GM21737 (cell line): ENCODE measurements at regions not wholly inside any gene's neighbourhood (a gene's known extent, or its start where the extent isn't known, plus 50 kb on each side); places are given as distances from the start of the nearest gene placed in this dataset.
"Not testable (repeated sequence)": the region's sequence is repeated elsewhere in the genome, so short reads cannot be mapped to it uniquely, and the experiment has no call there.

Experiments used
- ATAC-seq: cut with Tn5 transposase; IDR thresholded peaks from one replicate; pipeline ENCODE4 v1.9.1; 2021; ENCODE audit warnings: mild to moderate bottlenecking, moderate library complexity; ENCODE audit not compliant: unreplicated experiment

DNA sequence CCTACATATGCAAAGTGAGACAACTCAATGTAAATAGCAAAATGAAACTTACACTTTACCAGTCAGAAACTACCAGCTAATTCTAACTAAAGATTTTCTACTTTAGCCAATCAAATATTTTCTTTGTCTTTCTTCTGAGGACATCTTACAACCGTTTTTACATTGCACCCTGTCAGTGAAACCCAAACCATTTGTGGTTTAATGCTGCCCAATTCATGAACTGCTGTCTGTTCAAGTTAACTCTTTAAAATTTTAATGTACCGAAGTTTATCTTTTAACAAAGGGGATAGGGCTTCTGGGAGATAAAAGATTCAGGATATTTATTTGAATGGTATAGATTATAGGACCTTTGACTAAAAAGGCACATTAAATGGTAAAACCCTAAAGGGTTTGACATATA lies 121.3 kb upstream of the HDDC2 start:
- no peak for ATAC-seq

DNA sequence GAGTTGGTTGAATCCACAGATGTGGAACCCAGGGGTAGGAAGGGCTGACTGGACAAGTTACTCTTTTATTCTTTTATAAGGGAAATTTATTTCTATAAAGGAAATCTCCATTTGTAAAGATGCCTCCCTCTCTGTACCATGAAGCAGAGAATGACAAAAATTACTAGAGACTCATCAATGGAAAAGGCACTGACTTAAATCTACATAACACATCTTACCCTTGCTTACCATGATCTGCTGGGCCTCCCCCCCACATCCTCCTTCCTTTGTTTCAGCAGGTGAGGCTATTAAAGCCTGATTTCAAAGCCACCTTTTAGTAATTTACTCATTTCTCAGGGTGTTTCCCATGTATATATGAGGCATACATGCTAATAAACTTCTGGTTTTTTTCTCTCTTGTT lies 130.2 kb upstream of the HDDC2 start:
- no peak for ATAC-seq

DNA sequence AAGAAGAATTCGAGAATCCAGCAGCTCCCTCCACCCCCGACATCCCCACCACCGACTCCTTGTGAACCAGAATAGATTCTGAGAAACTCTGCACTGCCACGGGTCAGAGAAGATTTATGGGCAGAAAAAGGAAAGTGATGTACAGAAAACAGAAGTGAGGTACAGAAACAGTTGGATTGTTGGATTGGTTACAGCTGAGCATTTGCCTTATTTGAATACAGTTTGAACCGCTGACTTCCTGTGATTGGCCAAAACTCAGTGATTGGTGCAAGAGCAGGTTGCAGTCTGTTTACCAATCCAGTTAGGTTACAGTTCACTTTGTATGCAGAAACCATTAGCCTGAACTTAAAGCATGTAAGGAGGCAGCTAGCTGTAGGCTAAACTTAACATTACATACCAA lies 131.2 kb upstream of the HDDC2 start:
- ATAC-seq: no peak

DNA sequence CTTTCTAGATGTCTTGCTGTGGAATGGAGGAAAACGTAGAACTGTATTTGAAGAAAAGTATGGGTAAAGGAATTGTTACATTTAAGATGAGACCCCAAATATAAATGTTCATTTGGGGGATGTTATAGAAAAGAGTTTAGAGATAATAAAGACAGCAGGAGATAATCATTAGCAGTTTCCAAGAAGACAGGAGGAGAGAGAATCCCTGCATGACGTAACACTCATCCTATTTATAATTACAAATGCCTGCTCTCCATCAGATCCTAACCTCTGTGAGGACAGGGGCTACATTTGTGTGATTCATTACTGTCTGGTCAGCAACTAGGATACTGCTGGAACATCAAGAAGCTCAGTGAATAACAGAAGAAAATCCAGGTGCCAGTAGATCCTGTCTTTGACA lies 133.0 kb upstream of the HDDC2 start:
- ATAC-seq: no peak

DNA sequence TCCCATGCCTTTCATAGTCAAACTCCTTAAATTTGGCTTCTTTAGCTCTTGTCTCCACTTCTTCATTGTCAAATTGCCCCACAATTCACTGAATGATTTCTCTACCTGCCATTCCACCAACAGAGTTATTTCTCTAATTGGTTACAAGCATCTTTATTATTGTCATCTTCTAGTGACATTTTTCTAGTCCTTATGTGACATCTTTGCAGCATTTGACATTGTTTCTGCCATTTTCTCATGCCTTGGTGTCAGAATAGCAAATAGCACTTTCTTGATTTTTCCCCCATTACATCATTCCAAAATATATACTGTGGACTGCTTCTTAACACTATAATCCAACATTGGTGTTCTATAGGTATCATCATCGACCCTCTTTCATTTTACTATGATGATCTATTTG lies 137.7 kb upstream of the HDDC2 start:
- ATAC-seq: no peak

DNA sequence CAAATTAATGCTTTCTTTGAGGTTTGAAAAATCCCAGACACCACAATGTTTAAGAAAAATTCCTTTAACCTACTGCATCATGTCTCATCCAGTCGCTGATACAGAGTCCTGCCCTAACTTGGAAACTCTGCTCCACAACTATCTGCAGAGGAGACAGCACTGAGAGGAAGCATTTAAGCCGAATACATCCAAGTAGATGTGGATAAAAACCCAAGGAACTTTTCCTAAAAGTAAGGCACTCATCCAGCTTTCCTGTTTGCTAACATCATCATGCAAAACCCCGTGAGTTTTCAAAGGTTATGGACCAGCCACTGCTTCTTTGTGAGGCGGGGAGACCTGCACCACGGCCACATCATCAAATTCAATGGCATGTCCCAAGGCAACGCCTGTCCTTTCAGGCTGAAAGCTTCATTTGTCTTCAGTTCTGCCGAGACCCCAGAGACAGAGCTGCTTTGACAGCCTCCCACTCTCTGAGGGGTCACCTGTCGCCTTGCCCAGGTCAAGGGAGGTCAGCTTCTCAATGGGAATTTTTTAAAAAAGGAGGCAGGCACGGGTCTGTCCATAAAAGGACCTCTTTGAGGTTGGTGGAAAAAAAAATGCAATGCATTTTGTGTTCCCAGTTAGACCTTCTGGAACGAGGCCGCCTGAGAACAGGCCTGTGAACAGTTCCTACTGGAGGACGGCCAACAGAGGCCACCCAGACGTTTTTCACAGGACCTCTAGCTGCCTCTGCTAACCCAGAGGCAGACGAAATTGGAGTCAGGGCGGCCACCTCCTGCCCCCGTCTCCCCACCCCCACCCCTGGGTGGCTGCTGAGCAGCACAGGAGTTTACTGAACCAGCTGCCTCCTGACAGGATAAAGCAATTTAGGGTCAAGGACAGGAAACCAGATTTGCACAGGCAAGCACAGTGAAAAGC lies 142.5 kb upstream of the HDDC2 start:
- no peak for ATAC-seq

DNA sequence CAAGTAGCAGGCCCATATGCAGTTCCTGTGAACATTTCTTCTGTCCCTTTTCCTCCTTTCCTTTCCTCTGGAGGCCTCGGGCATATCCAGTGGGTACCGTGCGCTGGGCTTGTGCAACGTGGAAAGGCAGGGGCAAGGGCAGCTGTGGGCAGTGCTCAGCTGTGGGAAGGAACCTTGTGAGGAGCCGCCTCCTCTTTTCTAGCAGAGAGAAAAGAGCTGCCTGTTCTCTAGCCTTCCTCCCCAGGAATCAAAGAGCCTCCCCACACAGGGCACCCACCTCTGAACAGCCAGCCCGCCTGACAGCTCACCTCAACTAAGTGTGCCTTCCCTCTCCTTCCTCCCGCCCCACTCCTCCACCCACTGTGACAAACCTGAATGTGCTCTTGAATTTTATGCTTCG lies 143.3 kb upstream of the HDDC2 start:
- ATAC-seq: no peak

DNA sequence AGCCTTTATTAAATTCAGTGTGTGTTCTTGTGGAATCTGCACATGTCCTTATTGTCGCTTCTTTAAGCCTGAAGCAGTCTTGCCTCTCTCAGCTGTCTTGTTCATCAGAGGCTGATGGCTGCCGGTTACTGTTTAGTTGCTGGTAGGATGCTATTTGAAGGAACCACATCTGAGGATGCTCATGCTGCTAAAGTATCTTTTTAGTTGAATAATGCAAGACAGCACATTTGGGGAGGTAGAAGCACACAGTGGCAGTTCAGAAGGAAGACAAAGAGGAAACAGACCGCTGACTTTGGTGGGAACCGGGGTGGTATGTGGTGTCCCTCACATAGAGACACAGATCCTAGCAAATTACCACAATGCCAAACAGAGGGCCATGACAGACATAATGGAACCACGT lies 144.2 kb upstream of the HDDC2 start:
- no peak for ATAC-seq

DNA sequence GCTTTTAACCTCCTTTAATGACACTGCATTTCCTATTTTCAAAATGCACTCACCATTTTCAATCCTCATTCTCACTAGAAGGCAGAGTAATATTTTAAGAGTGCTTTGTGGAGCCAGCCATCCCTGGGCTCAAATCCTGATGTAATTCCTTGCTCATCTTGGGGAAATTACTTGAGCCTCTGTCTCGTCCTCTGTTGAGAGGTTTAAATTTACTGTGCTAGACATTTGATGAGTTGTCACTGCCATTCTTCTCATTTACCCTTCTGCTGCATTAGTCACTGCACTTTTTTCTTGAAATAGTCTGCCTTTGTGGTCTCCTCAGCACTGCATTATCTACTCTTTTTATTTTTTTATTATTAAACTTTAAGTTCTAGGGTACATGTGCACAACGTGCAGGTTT lies 150.0 kb upstream of the HDDC2 start:
- no peak for ATAC-seq

DNA sequence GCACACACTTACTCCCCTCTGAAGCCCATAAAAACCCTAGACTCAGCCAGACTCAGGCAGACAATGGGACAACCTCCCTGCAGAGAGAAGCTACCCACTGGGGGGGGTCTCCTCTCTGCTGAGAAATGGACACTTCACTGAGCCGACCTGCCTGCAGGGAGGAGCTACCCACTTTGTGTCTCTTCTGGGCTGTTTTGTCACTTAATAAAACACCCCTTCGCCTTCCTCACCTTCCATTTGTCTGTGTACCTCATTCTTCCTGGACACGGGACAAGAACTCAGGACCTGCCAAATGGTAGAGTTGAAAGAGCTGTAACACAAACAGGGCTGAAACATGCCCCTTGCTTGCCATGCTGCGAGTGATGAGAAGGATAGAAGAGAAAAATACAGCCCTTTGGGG lies 151.7 kb upstream of the HDDC2 start:
- ATAC-seq: no peak

DNA sequence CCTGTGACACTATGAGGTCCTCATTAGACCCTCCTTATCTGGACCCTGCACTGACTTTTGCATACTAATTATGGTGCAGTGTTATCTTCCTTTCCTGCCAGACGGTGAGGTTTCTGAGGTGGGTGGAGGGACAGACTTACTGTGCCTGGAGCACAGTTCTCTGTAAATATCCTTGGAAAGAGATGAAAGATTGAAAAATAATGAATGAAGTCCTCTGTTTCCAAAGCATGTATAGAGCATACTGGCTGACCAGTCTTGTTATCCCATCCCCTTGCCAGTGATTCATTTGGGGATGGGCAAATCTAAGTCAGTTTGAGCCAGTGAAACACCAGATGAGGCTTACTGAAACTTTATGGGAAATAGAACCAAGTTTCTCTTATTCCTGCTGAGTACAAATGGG lies 152.6 kb upstream of the HDDC2 start:
- no peak for ATAC-seq

DNA sequence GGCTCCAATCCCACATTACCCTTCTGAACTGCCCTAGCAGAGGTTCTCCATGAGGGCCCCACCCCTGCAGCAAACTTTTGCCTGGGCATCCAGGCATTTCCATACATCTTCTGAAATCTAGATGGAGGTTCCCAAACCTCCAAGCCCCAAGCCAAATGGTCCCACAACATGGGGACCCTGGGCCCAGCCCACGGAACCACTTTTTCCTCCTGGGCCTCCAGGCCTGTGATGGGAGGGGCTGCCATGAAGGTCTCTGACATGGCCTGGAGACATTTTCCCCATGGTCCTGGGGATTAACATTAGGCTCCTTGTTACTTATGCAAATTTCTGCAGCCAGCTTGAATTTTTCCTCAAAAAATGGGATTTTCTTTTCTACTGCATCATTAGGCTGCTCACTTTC lies 156.7 kb upstream of the HDDC2 start:
- ATAC-seq: not testable (repeated sequence)

DNA sequence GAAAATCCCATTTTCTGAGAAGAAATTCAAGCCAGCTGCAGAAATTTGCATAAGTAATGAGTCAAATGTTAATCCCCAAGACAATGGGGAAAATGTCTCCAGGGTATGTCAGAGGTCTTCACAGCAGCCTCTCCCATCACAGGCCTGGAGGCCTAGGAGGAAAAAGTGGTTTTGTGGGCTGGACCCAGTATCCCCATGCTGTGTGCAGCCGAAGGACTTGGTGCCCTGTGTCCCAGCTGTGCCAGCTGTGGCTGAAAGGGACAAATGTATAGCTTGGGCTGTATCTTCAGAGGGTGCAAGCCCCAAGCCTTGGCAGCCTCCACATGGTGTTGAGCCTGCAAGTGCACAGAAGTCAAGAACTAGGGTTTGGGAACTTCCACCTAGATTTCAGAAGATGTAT lies 163.6 kb upstream of the HDDC2 start:
- ATAC-seq: not testable (repeated sequence)

DNA sequence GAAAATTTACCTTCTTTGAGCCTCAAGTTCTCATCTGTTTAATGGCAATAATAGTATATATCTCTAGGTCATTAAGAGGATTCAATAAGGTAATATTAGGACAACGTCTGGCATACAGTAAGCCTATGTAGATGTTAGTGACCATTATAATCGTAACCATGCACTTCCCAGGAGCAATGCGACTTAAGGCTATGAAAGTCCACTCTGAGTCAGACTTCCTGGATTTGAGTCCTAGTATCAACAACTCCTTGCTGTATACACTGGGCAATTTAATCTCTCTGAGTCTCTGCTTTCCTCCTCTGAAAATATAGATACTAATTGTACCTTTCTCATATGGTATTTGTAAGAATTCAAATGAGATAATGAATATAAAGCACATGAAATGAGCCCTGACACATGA lies 168.1 kb upstream of the HDDC2 start:
- ATAC-seq: no peak

DNA sequence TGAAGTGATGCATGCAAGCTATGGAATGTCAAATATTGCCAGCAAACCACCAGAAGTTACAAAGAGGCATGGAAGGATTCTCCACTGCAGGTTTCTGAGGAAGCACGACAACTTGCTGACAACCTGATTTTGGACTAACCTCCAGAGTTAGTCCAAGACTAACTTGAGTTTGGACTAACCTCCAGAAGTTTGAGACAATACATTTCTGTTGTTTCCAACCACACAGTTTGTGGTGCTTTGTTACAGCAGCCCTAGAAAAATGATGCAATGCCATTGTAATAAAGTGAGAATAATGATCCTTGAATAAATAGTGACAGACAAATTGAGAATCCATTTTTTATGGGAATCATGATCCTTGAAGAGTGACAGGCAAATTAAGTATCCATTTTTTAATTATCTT lies 169.9 kb upstream of the HDDC2 start:
- no peak for ATAC-seq

DNA sequence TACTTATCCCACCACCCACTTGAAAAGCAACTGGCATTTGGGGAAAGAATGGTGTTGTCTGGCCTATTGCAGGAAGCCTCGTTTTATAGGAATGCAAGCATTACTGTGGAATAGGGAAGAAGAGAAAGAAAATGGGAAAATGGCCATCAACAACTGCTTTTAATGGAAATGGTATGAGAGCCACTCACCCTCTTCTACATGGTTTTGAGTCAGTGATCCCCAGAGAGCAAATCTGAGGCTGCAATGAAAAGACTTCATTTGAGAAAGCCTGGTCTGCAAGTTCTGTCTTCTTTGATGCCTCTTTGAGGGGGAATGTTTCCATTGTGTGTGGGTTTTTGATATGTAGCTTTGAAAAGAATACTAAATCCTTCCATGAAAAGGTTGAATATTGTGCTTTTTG lies 172.3 kb upstream of the HDDC2 start:
- ATAC-seq: no peak

DNA sequence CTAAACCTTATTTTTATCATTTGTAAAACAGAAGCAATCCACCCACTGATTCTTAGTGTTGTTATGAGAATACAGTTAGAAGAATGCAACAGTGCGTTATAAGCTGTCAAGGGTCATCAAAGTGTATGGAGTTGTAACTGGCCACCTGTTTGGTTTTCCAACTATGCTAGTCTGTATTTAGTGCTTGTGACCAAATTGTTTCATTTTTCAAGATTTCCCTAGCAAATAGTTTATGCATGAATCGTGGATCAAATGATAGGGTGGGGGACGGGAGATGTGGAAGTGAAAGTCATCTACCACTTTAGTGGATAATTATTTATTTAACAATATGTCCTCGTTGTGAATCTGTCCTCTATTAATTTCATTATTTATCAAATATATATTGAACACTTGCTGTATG lies 175.4 kb upstream of the HDDC2 start:
- no peak for ATAC-seq

DNA sequence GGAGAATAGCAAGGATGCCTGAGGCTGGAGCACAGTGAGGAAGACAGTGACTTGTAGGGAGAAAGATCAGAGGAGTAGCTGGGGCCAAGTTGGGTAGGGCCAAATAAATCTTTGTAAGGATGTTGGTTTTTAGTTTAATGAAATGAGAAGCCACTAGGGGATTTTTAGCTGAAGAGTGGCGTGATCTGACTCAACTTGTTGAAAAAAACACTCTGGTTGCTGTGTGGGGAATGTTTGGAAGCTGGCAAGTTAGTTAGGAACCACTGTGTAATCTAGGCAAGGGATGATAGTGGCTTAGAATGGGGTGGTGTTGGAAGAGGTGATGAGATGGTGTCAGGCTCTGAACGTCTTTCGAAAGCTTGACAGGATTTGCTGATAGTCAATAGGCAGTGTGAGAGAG lies 176.1 kb upstream of the HDDC2 start:
- no peak for ATAC-seq

DNA sequence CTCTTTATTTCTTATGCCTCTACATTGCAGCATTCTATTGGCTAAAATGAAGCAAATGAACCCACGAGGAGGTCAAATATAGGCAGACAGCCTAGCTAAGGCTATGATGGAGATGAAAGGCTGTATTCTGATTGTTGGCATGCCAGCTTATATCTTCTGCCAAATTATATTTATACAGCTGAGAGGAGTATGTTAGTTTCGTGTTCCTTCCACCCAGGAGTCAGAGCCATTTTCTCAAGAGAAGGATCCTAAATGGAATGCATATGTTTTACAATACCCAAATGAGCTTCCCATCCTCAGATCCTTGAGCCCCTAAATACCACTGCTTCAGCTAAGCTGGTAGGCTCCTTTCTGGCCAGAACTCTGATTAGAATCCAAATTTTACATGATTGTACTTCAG lies 178.4 kb upstream of the HDDC2 start:
- no peak for ATAC-seq

DNA sequence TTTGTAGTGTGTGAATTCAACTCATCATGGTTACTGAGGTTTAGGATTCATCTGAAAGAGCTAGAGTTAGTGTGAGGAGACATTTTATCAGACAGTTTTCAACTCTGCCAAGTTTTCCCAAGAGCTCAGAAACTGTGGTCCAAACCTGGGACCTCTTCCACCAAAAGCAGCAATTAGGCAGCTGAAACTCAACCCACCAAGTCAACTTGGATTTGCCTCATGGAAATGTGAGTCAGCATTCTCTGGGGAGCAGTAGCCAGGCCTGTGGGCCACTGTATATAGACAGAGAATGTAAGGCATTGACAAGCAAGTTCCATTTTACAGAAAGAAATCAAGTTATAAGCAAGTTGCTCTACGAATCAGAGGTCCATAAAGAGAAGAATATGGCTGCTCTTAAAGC lies 178.8 kb upstream of the HDDC2 start:
- no peak for ATAC-seq

DNA sequence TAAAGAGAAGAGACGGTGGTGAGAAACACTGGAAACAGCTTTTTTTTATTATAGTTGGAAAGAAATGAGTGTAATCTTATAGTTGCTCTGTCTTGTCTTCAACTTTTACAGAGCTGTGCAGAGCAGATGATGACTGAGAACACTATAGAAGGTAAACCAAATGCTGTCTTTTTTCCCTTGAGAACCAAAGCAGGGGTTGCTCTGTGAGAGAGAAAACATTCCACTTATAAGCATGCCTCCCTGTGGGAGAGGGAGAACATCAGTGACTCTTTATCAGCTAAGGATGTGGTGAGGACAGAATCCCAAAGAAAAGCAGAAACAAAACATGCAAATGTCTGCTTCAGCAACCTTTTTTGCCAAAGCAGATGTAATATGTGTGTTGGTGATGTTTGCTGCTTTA lies 179.3 kb upstream of the HDDC2 start:
- ATAC-seq: no peak

DNA sequence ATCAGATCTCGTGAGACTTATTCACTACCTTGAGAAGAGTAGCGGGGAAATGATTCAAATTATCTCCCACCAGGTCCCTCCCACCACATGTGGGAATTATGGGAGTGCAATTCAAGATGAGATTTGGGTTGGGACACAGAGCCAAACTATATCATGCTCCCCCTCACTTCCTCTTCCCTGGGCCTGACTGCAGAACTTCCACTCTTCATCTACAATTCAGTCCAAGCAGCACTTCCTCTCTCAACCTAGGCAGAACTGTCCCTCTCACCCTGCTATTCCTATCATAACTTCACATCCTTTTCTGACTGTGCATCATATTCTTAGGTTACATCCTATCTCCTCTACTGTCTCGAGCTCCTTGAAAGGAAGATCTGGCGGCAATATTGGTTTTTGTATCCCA lies 184.0 kb upstream of the HDDC2 start:
- ATAC-seq: no peak

DNA sequence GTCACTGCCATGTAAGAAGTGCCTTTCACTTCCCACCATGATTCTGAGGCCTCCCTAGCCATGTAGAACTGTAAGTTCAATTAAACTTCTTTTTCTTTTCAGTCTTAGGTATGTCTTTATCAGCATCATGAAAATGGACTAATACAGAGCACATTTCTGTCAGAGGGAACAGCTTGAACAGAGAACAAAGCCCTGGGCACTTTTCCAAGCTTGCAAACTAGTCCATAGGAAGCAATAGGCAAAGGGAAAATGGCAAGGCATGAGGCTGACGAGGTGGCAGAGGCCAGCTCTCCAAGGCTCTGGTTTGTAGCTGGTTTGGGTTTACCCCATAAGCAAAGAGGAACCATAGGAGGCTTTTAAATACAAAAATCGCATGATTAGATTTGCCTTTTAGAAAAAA lies 185.1 kb upstream of the HDDC2 start:
- ATAC-seq: no peak
